GM12878 (cell line): ENCODE measurements at regions not wholly inside any gene's neighbourhood (a gene's known extent, or its start where the extent isn't known, plus 50 kb on each side); places are given as distances from the start of the nearest gene placed in this dataset.

Experiments used
- ATAC-seq: fragments of 200-7000 bp; cut with Tn5 transposase; 3 replicates; pipeline ENCODE4 v1.9.1; 2020; ENCODE audit warnings: mild to moderate bottlenecking, moderate library complexity
- BruUV-seq: library from RNA; stranded (reverse); fragments of 400-500 nt; replicated peaks from 2 replicates; lab custom pipeline; 2021; lab: Mats Ljungman, UMichigan
- CTCF ChIA-PET: fragments of 300-600 bp; sonication (Branson Sonifier 250); formaldehyde crosslinking; extraction: SDS; loops from one replicate; lab custom pipeline; 2021; ENCODE audit warnings: inconsistent platforms; lab: Yijun Ruan, JAX
- POLR2A ChIA-PET: fragments of 350-600 bp; formaldehyde crosslinking; extraction: SDS; loops from one replicate; lab custom pipeline; 2021; ENCODE audit warnings: inconsistent platforms; lab: Charles Lee
- RAD21 ChIA-PET: fragments of 300-600 bp; sonication (Branson Sonifier 250); formaldehyde crosslinking; loops from one replicate; lab custom pipeline; 2023; ENCODE audit warnings: antibody characterized with exemption; ENCODE audit not compliant: unreplicated experiment; lab: Charles Lee
- SMC1A ChIA-PET: fragments of 300-600 bp; sonication (Branson Sonifier 250); formaldehyde crosslinking; loops from one replicate; lab custom pipeline; 2023; ENCODE audit not compliant: unreplicated experiment, uncharacterized antibody; lab: Charles Lee
- DNase-seq: peaks from one replicate; pipeline ENCODE4 v3.0.0-alpha.2; 2011; ENCODE audit warnings: low read depth, low spot score
- FAIRE-seq: peaks from 3 replicates; lab custom pipeline; 2011; peaks lifted over from hg19 to GRCh38; lab: Jason Lieb, UNC
- H2AFZ ChIP-seq: 2 replicates; pipeline ENCODE4 v1.6.0; 2011; ENCODE audit warnings: low read depth, low read length, control low read depth; ENCODE audit not compliant: control insufficient read depth
- H3K27ac ChIP-seq: 2 replicates; pipeline ENCODE4 v1.5.1; 2011; ENCODE audit warnings: control low read depth; ENCODE audit not compliant: control insufficient read depth, insufficient read depth
- H3K27me3 ChIP-seq, 2 experiments: replicated peaks in 1 of 2; 2 replicates each; pipeline versions ENCODE4 v1.6.0 to v1.6.1; 2011; ENCODE audit warnings: low read length in 1 of 2; ENCODE audit not compliant: control insufficient read depth in 2 of 2, insufficient read depth in 2 of 2
- H3K36me3 ChIP-seq, 2 experiments: 2 replicates each; pipeline ENCODE4 v1.5.1; 2011; ENCODE audit warnings: low read length in 1 of 2; ENCODE audit not compliant: control insufficient read depth in 2 of 2, insufficient read depth in 2 of 2
- H3K4me1 ChIP-seq: 2 replicates; pipeline ENCODE4 v1.6.1; 2011; ENCODE audit warnings: mild to moderate bottlenecking, low read length, moderate library complexity, mixed read lengths; ENCODE audit not compliant: control insufficient read depth, insufficient read depth
- H3K4me2 ChIP-seq: 2 replicates; pipeline ENCODE4 v1.6.0; 2011; ENCODE audit warnings: control low read depth; ENCODE audit not compliant: control insufficient read depth, insufficient read depth
- H3K4me3 ChIP-seq: fragments of 200-600 bp; sonication (generic); 2 replicates; pipeline ENCODE4 v1.5.1; 2016
- H3K79me2 ChIP-seq: 2 replicates; pipeline ENCODE4 v1.6.0; 2011; ENCODE audit warnings: low read length; ENCODE audit not compliant: control insufficient read depth, insufficient read depth
- H3K9ac ChIP-seq: 2 replicates; pipeline ENCODE4 v1.8.0; 2011; ENCODE audit warnings: low read length, control low read depth, mixed read lengths; ENCODE audit not compliant: control insufficient read depth, insufficient read depth
- H3K9me3 ChIP-seq: replicated peaks from 3 replicates; pipeline ENCODE4 v1.5.1; 2011; ENCODE audit warnings: mild to moderate bottlenecking, low read length; ENCODE audit not compliant: control insufficient read depth, insufficient read depth
- H4K20me1 ChIP-seq: 2 replicates; pipeline ENCODE4 v1.6.0; 2011; ENCODE audit not compliant: control insufficient read depth, insufficient read depth
- ATF3 ChIP-seq: IDR thresholded peaks from 2 replicates; pipeline ENCODE4 v1.6.1; 2011; ENCODE audit warnings: low read depth, mild to moderate bottlenecking, low read length, moderate library complexity, borderline replicate concordance; ENCODE audit errors: extremely low read depth
- FOXK2 ChIP-seq: fragments of 450-650 bp; IDR thresholded peaks from 2 replicates; pipeline ENCODE4 v1.6.1; 2017; ENCODE audit warnings: mild to moderate bottlenecking, moderate library complexity
- LARP7 ChIP-seq: fragments of 450-650 bp; IDR thresholded peaks from 2 replicates; pipeline ENCODE4 v1.6.1; 2017; ENCODE audit warnings: mild to moderate bottlenecking
- PAX8 ChIP-seq: fragments of 450-650 bp; IDR thresholded peaks from 2 replicates; pipeline ENCODE4 v1.6.1; 2017; ENCODE audit warnings: mild to moderate bottlenecking, moderate library complexity
- POLR2A ChIP-seq: IDR thresholded peaks from 2 replicates; pipeline ENCODE4 v1.6.1; 2011; ENCODE audit warnings: low read depth, mild to moderate bottlenecking, low read length
- SIX5 ChIP-seq: IDR thresholded peaks from 2 replicates; pipeline ENCODE4 v1.6.1; 2011; ENCODE audit warnings: mild to moderate bottlenecking, low read depth, low read length, moderate library complexity; ENCODE audit not compliant: severe bottlenecking
- USF1 ChIP-seq: IDR thresholded peaks from 2 replicates; pipeline ENCODE4 v1.6.1; 2011; ENCODE audit warnings: borderline replicate concordance, low read depth, mild to moderate bottlenecking, moderate library complexity, mixed read lengths, low read length; ENCODE audit not compliant: insufficient read depth; ENCODE audit errors: extremely low read length
- ZNF207 ChIP-seq: fragments of 450-650 bp; IDR thresholded peaks from 2 replicates; pipeline ENCODE4 v1.6.1; 2014; ENCODE audit warnings: antibody characterized with exemption, mild to moderate bottlenecking, borderline replicate concordance
- ZNF274 ChIP-seq: IDR thresholded peaks from one replicate; pipeline ENCODE4 v1.8.0; 2011; ENCODE audit not compliant: insufficient read length, insufficient read depth
- ZSCAN29 ChIP-seq: fragments of 450-650 bp; IDR thresholded peaks from 2 replicates; pipeline ENCODE4 v1.6.1; 2017; ENCODE audit warnings: mild to moderate bottlenecking, moderate library complexity
- WGBS: methylation state at CpG from one replicate; pipeline ENCODE4 v1.1.6; 2016; ENCODE audit warnings: low lambda C conversion rate; ENCODE audit not compliant: insufficient replicate concordance, insufficient coverage; ENCODE audit errors: missing lambda C conversion rate; 5-methylcytosine and 5-hydroxymethylcytosine counted together
- in situ Hi-C: fragments of 300-500 bp; cut with MboI; formaldehyde crosslinking; loops from 9 replicates; pipeline ENCODE4 v1.14.3; 2018; ENCODE audit warnings: mixed read lengths
- intact Hi-C: fragments of 100-400 bp; cut with micrococcal nuclease; formaldehyde crosslinking; loops from one replicate; pipeline ENCODE4 v1.14.2; 2022; ENCODE audit not compliant: unreplicated experiment

GRCh38 chr10:47247148-47248059 is 52.6 kb upstream of the GDF10 start:
- RAD21 ChIA-PET: interaction anchor here (1.4 kb wide), 1 partner anchor 9 kb away, joined by 4 read pairs; no protein-coding TSS in a partner anchor
- Histone ChIP-seq H3K4me1 (no peaks in the 10 kb centered on the region), H3K79me2 (no peaks in the 10 kb centered on the region), H3K27ac (no peak overlapping the region), H3K4me2 (no peak overlapping the region), H3K9ac (no peak overlapping the region), H3K4me3 (no peak overlapping the region), H4K20me1 (no peaks in the 10 kb centered on the region), H3K27me3 (no peaks in the 10 kb centered on the region; a peak in 2 of 4 replicates), H3K36me3 (no peaks in the 10 kb centered on the region), H3K9me3 (no peaks in the 10 kb centered on the region), H2AFZ (no peak overlapping the region)
- SMC1A ChIA-PET: interaction anchor here (0.8 to 1.2 kb wide), 2 partner anchors 13 to 15 kb away, joined by 3 to 4 read pairs; no protein-coding TSS in a partner anchor
- CTCF ChIA-PET: no interaction called here
- DNase-seq (no peak), FAIRE-seq (no peak), ATAC-seq (no peak)
- BruUV-seq: no TSS peak
- 16% methylated on average over 13 of the region's 13 CpGs for WGBS
- intact Hi-C loops (no loop called here), in situ Hi-C loops (no loop called here)
- TF ChIP-seq POLR2A: no peak
- POLR2A ChIA-PET: no interaction called here

GRCh38 chr10:47248386-47249090 is 51.5 kb upstream of the GDF10 start:
- ChIA-PET RAD21 (no interaction called here), CTCF (no interaction called here), SMC1A (interaction anchor here (1.2 kb wide), 1 partner anchor 12 kb away, joined by 4 read pairs; no protein-coding TSS in a partner anchor), POLR2A (no interaction called here)
- H3K79me2 ChIP-seq: no peaks in the 10 kb centered on the region
- no peaks in the 10 kb centered on the region; a peak in 2 of 4 replicates for H3K27me3 ChIP-seq
- DNase-seq (no peak), FAIRE-seq (no peak), ATAC-seq (no peak)
- in situ Hi-C loops (no loop called here), intact Hi-C loops (no loop called here)
- H3K4me1 ChIP-seq: no peaks in the 10 kb centered on the region
- TF ChIP-seq LARP7 (no peak), PAX8 (no peak), ATF3 (no peak), ZNF274 (no peak), USF1 (no peak), ZSCAN29 (no peak), ZNF207 (no peak), FOXK2 (no peak), SIX5 (no peak)
- no peak overlapping the region for H3K4me2 ChIP-seq
- no peak overlapping the region for H3K9ac ChIP-seq
- BruUV-seq: no TSS peak
- no peaks in the 10 kb centered on the region for H3K36me3 ChIP-seq
- H2AFZ ChIP-seq: no peak overlapping the region
- no peak overlapping the region for H3K27ac ChIP-seq
- no peak overlapping the region for H3K4me3 ChIP-seq
- H4K20me1 ChIP-seq: no peaks in the 10 kb centered on the region
- WGBS: 45% methylated on average over 7 of the region's 8 CpGs
- H3K9me3 ChIP-seq: no peaks in the 10 kb centered on the region
